GM21390 (cell line): ENCODE measurements at regions not wholly inside any gene's neighbourhood (a gene's known extent, or its start where the extent isn't known, plus 50 kb on each side); places are given as distances from the start of the nearest gene placed in this dataset.

Source experiments
- ATAC-seq: cut with Tn5 transposase; IDR thresholded peaks from one replicate; pipeline ENCODE4 v1.9.1; 2021; ENCODE audit not compliant: unreplicated experiment

DNA sequence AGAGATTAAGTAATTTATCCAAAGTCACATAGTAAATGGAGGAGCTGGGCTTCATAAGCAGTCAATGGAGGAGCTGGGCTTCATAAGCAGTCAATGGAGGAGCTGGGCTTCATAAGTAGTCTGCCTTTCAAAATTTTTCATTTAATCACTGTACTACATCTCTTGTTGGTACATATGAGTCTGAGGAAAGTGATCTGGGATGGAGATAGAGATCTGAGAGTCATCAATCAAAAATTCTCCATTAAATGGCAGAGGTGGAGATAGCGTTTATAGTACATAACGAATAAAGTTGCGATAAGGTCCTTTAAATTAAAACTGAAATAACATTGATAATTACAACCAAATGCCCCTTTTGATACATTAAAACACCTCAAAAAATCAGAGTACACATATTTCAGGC lies 189.3 kb downstream of the KLF5 start:
- ATAC-seq, result no peak

DNA sequence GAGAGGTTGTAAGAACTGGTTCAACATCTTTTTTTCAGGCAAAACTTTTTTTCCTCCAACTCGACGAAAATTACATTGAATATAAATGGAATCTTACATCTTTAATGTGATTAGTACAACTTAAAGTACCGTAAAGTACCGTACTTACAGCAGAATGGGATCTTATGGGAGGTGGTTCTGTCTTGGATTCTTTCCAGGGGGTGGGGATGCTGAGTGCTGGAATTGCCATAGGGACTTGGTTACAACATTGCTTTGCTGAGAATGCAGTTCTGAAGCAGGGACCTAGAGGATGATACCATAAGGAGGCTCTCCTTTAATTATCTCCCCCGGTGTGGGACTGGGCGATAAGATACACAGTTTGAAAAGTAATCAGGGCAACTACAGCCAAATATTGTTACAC lies 186.4 kb downstream of the KLF5 start:
- no peak for ATAC-seq

DNA sequence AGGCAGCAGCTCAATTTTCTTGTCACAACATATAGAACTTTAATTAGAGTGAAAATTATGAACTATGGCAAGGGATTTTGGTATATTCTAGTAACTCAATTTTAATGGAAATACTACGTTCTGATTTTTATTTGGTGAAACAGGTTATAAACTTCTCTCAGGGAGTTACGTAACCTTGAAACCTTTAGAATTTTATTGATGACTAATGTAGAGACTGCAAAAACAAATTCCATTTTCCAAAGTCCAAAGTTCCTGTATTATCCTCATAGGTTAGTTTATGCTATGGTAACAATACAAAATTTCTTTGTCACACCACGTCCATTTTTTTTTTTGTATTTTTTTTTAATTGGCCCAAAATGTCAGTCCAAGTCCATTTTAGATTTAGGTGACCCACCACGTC lies 185.7 kb downstream of the KLF5 start:
- ATAC-seq, result no peak

DNA sequence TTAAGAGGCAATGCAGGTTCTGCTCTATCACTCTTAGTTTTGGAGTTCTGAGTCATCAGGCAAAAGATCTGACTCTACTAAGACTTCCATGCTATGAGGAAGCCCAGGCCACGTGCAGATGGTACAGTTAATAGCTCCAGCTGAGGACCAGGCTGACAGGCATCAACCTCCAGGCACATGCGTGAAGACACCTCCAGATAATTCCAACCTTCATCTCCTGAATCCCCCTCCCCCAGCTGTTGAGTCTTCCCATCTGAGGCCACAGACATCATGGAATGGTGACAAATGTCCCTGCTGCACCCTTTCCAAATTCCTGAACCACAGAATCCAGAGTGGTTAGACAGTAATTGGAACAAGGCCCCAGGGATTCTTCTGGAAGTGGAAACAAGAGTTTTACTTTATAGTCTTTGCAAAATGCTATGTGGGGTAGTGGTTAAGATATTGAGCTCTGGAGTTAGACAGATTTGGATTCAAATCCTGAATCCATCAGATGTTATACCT lies 183.8 kb downstream of the KLF5 start:
- no peak for ATAC-seq

DNA sequence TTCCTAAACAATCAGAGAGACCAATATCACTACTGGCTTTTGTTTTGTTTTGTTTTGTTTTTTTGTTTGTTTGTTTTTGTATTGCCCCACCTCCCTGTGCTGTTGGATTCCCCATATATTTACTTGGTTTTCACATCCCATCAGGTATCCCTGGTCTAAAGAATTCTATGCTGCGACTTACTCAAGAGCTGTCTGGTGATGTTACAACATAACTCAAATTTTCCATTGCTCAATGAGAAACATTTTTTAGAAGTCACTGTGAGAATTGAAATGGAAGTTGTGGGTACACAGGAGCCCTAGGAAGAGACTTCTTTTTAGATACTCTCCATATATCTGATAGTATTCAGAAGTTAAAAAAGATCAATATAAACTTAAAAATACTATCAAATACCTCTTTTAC lies 181.4 kb downstream of the KLF5 start:
- no peak for ATAC-seq

- ATAC-seq, result no peak
These were observed 176.6 kb downstream of the KLF5 start for GRCh38 chr13:73235385-73235784.

DNA sequence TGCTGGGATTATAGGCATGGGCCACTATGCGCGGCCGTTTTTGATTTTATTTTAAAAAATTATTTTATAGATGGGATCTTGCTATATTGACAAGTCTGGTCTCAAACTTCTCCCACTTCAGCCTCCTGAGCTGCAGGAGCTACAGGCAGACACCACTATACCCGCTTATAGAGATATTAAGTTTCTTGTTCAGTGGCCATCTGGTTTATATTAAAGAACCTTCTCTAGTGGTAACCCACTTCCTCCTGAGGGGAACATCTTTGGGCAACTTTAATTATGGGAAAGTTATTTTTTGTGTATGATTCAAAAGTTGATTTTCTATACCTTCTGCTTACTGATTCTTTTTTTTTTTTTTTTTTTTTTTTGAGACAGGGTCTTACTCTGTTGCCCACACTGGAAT lies 172.7 kb downstream of the KLF5 start:
- no peak for ATAC-seq

DNA sequence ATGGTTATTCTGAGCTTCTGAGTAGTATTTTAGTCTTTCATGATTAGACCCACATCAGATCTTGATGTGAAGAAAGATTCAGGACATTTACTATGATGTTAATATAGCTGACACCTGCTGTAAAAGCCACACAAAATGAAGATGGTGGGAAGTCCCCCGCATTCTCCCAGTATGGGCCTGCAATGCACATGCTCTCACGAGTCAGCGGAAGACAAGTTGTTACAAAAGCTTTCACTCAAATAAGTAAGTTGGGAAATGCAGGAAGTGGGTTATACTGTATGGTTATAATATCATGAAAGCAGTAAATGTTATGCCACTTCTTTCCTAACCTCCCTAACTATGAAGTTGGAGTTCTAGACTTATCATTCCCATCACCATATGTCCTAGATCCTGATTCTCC lies 171.9 kb downstream of the KLF5 start:
- ATAC-seq, result no peak

DNA sequence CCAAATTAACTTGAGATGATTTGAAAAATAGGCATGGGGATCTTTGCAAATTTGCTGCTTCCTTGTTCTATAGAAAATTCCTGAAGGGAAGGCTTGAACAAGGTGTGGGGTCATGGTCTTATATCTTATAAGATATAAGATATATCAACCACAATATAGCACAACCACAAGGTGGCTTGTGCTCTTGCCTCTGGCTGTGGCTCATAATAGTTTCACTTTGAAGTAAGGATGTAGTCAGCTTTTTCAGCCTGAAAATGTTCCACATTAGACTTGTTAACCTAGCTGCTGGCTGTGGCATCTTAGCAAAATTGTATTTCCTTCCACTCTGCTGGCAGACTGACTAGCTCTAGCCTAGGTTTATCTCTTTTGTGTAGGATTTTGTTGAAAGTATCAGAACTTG lies 169.7 kb downstream of the KLF5 start:
- no peak for ATAC-seq

GRCh38 chr13:73225990-73226389 lies 167.2 kb downstream of the KLF5 start:
- no peak for ATAC-seq

- ATAC-seq, result no peak
These were observed 165.9 kb downstream of the KLF5 start for GRCh38 chr13:73224703-73225102.

DNA sequence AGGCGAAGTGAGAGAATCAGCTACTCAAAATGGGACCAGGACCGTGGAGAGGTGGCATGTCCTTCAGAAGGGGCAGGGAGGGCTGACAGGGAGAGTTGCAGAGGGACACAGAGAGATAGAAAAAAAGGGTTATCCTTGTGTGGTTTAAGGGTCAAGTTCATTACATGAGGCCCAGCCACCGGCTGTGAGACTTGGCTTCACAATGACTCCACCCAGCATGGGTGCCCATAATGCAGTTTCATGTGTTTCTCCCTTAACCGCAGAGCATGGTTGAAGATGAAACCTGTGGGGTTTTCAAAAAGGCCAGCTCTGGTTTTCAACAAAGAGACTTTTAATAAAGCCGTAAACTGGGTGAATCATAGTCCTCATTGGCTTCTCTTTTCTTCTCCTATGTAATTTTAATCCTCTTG lies 164.6 kb downstream of the KLF5 start:
- peak; percentile 83 for ATAC-seq

DNA sequence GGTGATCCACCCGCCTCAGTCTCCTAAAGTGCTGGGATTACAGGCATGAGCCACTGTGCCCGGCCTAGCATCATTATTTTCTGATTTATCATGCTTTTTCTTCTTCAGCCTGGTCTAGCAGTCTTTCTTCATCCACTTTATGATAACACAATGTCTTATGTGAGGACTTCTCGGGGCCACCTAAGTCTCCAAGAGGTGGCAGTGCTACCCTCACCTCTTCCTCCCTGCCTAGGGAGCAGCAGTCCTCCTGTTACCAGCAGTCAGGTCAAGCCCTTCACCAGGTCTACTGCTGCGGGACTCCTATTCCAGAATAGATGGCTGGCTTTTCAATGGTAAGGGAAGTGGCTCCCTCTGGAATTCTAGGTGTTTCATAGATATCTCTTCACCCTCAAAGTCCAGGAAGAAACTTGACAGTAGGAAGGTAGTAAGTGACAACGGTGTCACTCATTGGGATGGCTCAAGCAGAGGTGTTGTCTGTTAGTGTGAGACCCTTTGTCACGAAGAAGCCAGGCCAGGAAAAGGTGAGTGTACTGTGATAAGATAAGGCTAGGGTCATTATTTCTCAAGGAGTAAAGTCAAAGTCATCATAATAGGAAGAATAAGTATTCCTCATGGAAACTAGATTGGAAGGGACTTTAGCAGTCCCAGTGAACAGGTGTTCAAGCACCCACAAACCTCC lies 164.0 kb downstream of the KLF5 start:
- no peak for ATAC-seq

- no peak for ATAC-seq
These were observed 162.3 kb downstream of the KLF5 start for GRCh38 chr13:73220966-73221720.

GRCh38 chr13:73218181-73218580 lies 159.4 kb downstream of the KLF5 start:
- no peak for ATAC-seq

DNA sequence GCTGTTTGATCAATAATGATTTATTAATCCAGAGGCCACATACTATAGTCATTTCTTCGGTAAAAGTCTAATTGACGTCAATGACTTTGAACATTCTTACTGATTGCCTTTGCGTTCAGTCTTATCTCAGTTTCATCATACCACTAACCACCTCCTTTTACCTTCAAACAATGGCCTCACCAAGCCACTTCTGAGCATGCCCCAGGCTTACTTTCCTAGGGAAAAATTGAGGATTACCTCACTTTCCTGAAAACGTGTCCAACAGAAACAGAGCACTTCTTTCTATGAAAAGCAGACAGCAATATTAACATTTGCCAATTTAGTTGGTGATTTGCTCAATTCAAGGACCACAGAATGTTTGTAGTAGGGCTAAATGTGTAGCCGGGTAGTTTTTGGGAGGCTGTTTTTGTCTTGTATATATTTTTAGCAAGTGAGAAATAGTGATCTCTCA lies 157.6 kb downstream of the KLF5 start:
- no peak for ATAC-seq

- ATAC-seq, result no peak
These were observed 157.0 kb downstream of the KLF5 start for GRCh38 chr13:73215823-73216222.

- no peak for ATAC-seq
These were observed 153.7 kb downstream of the KLF5 start for GRCh38 chr13:73212482-73212881.

GRCh38 chr13:73210218-73210883 lies 151.5 kb downstream of the KLF5 start:
- ATAC-seq, result no peak

DNA sequence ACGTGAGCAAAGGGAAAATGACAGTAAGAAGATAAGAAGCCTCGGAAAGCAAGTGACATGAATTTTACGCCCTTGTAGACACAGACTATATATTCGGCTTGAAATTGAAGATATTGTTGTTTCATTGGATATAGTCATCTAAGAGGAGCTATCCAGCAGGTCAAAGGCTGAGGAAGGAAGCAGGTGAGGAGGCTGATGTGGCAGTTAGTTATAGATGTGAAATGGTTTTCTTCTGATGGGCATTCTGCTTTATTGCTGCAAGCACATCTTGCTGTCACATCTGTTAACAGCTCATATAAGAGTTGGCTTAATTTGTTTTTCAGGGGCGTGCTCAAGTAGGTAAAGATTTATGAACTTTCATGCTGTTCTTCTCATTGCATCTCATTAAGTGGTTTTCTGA lies 146.1 kb downstream of the KLF5 start:
- ATAC-seq, result no peak

GRCh38 chr13:73201626-73202025 lies 142.8 kb downstream of the KLF5 start:
- no peak for ATAC-seq

GRCh38 chr13:73198991-73199411 lies 140.2 kb downstream of the KLF5 start:
- no peak for ATAC-seq
